Spleen (tissue), 7 donors: ENCODE measurements at regions not wholly inside any gene's neighbourhood (a gene's known extent, or its start where the extent isn't known, plus 50 kb on each side); places are given as distances from the start of the nearest gene placed in this dataset.

Experiments
- CTCF ChIP-seq, 11 experiments: fragments of 200-600 bp in 7 of 11; fragments of 450-650 bp in 4 of 11; sonication (generic) in 4 of 11; IDR thresholded peaks in 8 of 11; conservative IDR thresholded peaks in 3 of 11; 1 replicate in 7 of 11; 2 replicates in 4 of 11; pipeline versions ENCODE4 v1.4.0 to v1.8.0; 2016 to 2021; ENCODE audit warnings: antibody characterized with exemption in 11 of 11, inconsistent platforms in 4 of 11, mild to moderate bottlenecking in 1 of 11
- POLR2A ChIP-seq, 3 donors: fragments of 450-650 bp; IDR thresholded peaks; one replicate each; pipeline ENCODE4 v1.5.1; 2017; ENCODE audit warnings: antibody characterized with exemption in 3 of 3, mild to moderate bottlenecking in 1 of 3
- POLR2AphosphoS5 ChIP-seq, 3 donors: sonication (generic); formaldehyde crosslinking; IDR thresholded peaks; one replicate each; pipeline ENCODE4 v1.5.1; 2017; ENCODE audit warnings: antibody characterized with exemption in 3 of 3
- donor health status: DM: no; HTN: no; CAD: no; lungs with moderate emphysema.
- donor health status: DM: no; HTN: no; CAD: no.
- donor health status: DM: no; HTN: no; CAD: no.

GRCh38 chr3:181888234-181888633 lies 176.5 kb downstream of the SOX2 start:
- TF ChIP-seq POLR2AphosphoS5 (IDR thresholded peaks at IDR 0.05): no peak
- no peak for TF ChIP-seq CTCF (IDR thresholded peaks at IDR 0.05 in 8 of 11, conservative IDR thresholded peaks at IDR 0.05 in 3 of 11)
- TF ChIP-seq POLR2A (IDR thresholded peaks at IDR 0.05): no peak
